Chondrocyte (in vitro differentiated cells): ENCODE measurements at regions not wholly inside any gene's neighbourhood (a gene's known extent, or its start where the extent isn't known, plus 50 kb on each side); places are given as distances from the start of the nearest gene placed in this dataset.

Experiments used
- DNase-seq: peaks from one replicate; pipeline ENCODE4 v3.0.0; 2021; ENCODE audit warnings: mixed read lengths, low spot score
- H3K27ac Mint-ChIP-seq: one replicate; pipeline ENCODE4 v1.8.0; 2021; ENCODE audit warnings: mild to moderate bottlenecking, moderate library complexity, mixed read lengths; ENCODE audit not compliant: unreplicated experiment
- H3K27me3 Mint-ChIP-seq: 2 replicates; pipeline ENCODE4 v1.8.0; 2021; ENCODE audit warnings: low read depth, mixed read lengths
- H3K36me3 Mint-ChIP-seq: 2 replicates; pipeline ENCODE4 v1.8.0; 2021; ENCODE audit warnings: low read depth, mixed read lengths
- H3K4me1 Mint-ChIP-seq: 2 replicates; pipeline ENCODE4 v1.8.0; 2021; ENCODE audit warnings: low read depth, mild to moderate bottlenecking, mixed read lengths
- H3K4me3 Mint-ChIP-seq: one replicate; pipeline ENCODE4 v1.8.0; 2021; ENCODE audit warnings: mild to moderate bottlenecking, moderate library complexity, mixed read lengths; ENCODE audit not compliant: unreplicated experiment
- H3K9me3 Mint-ChIP-seq: 2 replicates; pipeline ENCODE4 v1.8.0; 2021; ENCODE audit warnings: low read depth, mixed read lengths
- TF ChIP-seq, protein P1 (sequence below): fragments of 200-600 bp; sonication (generic); IDR thresholded peaks from 2 replicates; pipeline ENCODE4 v1.5.0; 2021; ENCODE audit warnings: antibody characterized with exemption, mild to moderate bottlenecking, moderate library complexity

DNA sequence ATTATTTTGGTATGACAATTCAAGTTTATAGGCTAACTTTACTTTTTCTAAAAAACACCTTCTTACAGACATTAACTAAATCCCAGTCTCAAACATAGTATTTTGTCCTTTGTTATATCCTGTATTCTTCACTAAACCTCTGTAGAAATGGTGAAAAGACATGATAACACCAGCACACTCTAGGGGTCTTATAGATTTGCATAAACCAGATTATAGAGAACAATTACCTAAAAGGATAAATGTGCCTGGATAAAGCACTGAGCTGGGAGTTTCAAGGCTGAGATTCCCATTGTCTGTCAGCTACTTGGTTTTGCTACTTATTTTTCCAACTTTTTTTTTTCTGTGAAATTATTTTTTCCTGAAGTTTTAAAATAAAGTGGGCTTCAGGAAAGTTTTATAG is 1288.6 kb upstream of the TMPRSS15 start:
- TF ChIP-seq, protein P1, sequence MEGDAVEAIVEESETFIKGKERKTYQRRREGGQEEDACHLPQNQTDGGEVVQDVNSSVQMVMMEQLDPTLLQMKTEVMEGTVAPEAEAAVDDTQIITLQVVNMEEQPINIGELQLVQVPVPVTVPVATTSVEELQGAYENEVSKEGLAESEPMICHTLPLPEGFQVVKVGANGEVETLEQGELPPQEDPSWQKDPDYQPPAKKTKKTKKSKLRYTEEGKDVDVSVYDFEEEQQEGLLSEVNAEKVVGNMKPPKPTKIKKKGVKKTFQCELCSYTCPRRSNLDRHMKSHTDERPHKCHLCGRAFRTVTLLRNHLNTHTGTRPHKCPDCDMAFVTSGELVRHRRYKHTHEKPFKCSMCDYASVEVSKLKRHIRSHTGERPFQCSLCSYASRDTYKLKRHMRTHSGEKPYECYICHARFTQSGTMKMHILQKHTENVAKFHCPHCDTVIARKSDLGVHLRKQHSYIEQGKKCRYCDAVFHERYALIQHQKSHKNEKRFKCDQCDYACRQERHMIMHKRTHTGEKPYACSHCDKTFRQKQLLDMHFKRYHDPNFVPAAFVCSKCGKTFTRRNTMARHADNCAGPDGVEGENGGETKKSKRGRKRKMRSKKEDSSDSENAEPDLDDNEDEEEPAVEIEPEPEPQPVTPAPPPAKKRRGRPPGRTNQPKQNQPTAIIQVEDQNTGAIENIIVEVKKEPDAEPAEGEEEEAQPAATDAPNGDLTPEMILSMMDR = no peak
- peaks cover 9% of the 10 kb centered on the region for H3K9me3 Mint-ChIP-seq
- H3K4me3 Mint-ChIP-seq = no peak overlapping the region
- H3K27me3 Mint-ChIP-seq = no peaks in the 10 kb centered on the region
- no peak for DNase-seq
- no peaks in the 10 kb centered on the region for H3K36me3 Mint-ChIP-seq
- no peak overlapping the region for H3K27ac Mint-ChIP-seq
- no peaks in the 10 kb centered on the region for H3K4me1 Mint-ChIP-seq

GRCh38 chr21:19695796-19696195 is 1292.2 kb upstream of the TMPRSS15 start:
- H3K4me1 Mint-ChIP-seq = no peaks in the 10 kb centered on the region

GRCh38 chr21:19700476-19700875 is 1296.9 kb upstream of the TMPRSS15 start:
- no peaks in the 10 kb centered on the region for H3K36me3 Mint-ChIP-seq

More at GRCh38 chr21:19695796-19696195, 1292.2 kb upstream of the TMPRSS15 start:
- Mint-ChIP-seq H3K27me3 (no peaks in the 10 kb centered on the region), H3K27ac (no peak overlapping the region), H3K9me3 (peaks cover 12% of the 10 kb centered on the region), H3K4me3 (no peak overlapping the region), H3K36me3 (no peaks in the 10 kb centered on the region)
- TF ChIP-seq, protein P1 = no peak
- DNase-seq = no peak

GRCh38 chr21:19702726-19703125 is 1295.5 kb upstream of the NCAM2 start:
- H3K9me3 Mint-ChIP-seq = peaks cover 9% of the 10 kb centered on the region
- no peak overlapping the region for H3K4me3 Mint-ChIP-seq
- no peak for DNase-seq
- peaks cover 2% of the 10 kb centered on the region for H3K36me3 Mint-ChIP-seq
- no peak overlapping the region for H3K27ac Mint-ChIP-seq
- TF ChIP-seq, protein P1 = no peak
- no peaks in the 10 kb centered on the region for H3K4me1 Mint-ChIP-seq
- H3K27me3 Mint-ChIP-seq = no peaks in the 10 kb centered on the region

More at GRCh38 chr21:19700476-19700875, 1296.9 kb upstream of the TMPRSS15 start:
- TF ChIP-seq, protein P1 = no peak
- H3K9me3 Mint-ChIP-seq = peaks cover 10% of the 10 kb centered on the region
- H3K27ac Mint-ChIP-seq = no peak overlapping the region
- H3K4me1 Mint-ChIP-seq = no peaks in the 10 kb centered on the region
- H3K27me3 Mint-ChIP-seq = no peaks in the 10 kb centered on the region
- DNase-seq = no peak
- H3K4me3 Mint-ChIP-seq = no peak overlapping the region

- Mint-ChIP-seq H3K4me3 (no peak overlapping the region), H3K27ac (no peak overlapping the region), H3K36me3 (peaks cover 2% of the 10 kb centered on the region), H3K27me3 (no peaks in the 10 kb centered on the region), H3K9me3 (peaks cover 18% of the 10 kb centered on the region), H3K4me1 (no peaks in the 10 kb centered on the region)
- TF ChIP-seq, protein P1 = no peak
- DNase-seq = no peak
Measured at GRCh38 chr21:19704832-19705231, 1293.4 kb upstream of the NCAM2 start.
